HG03378 (cell line): ENCODE measurements at regions not wholly inside any gene's neighbourhood (a gene's known extent, or its start where the extent isn't known, plus 50 kb on each side); places are given as distances from the start of the nearest gene placed in this dataset.

Experiments used
- ATAC-seq: cut with Tn5 transposase; IDR thresholded peaks from one replicate; pipeline ENCODE4 v1.9.1; 2021; ENCODE audit warnings: mild to moderate bottlenecking, moderate library complexity; ENCODE audit not compliant: unreplicated experiment

DNA sequence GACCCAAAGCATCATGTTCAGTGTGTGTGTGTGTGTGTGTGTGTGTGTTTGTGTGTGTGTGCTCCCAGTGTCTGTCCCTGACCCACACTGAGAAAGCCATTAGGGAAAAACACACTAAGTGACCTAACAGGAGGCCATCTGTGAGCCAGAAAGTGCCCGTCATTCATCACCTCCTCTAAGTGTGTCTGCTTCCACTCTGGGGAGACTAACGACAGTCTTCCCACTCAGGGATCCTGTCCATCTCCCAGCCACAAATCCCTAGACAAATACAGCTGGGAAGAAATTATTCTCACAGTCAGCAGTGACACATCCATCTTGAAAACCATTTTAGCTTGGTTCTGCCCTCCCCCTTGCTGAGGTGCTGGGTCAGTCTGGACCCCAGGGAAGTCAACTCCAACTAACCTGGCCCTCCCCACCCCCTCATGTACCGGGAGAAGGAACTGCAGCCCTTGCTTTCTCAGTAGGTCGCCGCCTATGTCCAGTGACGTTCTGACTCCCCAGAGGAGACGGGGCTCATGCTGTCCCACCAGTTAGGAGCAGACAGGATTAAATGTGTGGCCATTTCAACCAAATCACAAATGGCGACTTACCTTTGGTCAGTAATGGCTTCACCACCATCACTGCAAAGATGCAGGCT lies 296.5 kb upstream of the ZNF32 start:
- ATAC-seq: no peak

DNA sequence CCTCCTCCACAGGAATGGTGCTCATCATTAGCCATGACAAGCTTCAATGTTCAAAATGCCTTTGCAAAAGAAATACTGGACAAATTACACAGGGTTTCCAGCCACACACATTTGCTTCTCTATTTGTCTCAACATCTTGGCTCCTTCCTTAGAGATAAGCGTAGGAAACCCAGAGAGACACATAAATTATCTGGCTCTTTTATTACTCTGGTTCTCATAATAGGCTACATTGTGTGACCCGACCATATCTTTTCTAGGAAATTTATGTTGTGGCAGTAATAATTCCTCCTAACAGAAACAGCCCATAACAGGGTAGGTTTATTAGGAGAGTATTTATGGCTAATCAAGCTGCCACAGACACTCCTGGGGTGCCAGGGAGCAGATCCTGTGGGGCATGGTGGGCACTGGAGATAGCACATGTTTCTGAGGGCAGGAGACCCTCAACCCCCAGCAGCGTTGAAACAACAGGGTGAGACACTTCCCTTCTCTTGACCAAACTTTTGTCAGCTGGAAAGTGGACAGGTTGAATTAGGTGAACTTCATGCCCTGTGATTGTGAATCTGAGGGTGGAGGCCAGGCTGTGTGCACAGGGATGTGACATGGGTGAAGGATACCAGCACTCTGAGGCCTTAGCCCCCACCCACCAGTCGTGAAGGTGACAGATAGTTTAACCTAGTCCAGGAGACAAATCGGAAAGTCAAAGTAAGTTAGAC lies 295.9 kb upstream of the ZNF32 start:
- no peak for ATAC-seq

GRCh38 chr10:43943818-43944360 lies 295.2 kb upstream of the ZNF32 start:
- no peak for ATAC-seq

DNA sequence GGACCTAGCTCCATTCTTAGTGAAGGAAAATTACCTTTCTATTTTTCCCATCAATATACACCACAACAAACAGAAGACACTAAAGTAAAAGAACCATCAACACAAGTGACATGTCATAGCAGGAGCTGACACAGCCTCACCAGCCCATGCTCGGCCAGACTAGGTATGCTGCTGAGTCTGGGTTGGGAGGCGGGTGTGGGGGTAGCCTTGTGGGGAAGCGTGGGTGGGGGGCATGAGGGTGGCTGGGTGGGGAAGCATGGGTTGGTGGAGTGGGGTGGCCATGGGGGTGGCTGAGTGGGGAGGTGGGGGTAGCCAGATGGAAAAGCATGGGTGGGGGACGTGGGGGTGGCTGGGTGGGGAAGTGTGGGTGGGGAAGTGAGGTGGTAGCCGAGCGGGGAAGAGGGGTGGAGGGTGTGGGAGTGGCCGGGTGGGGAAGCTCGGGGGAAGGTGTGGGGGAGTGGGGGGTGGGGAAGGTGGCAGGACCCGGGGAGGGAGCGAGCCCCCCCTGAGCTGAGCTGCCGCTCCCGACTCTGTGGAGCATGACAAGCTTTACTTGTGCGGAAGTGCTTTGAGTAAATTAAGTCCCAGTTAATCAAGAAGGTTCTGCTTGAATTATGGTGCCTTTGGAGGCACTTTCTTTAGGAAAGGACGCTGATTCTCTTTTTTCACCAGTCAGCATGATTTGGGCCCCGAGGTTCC lies 294.6 kb upstream of the ZNF32 start:
- ATAC-seq: no peak

- no peak for ATAC-seq
Observed at GRCh38 chr10:43942096-43942850, 293.6 kb upstream of the ZNF32 start.

GRCh38 chr10:43940898-43941837 lies 292.5 kb upstream of the ZNF32 start:
- no peak for ATAC-seq

DNA sequence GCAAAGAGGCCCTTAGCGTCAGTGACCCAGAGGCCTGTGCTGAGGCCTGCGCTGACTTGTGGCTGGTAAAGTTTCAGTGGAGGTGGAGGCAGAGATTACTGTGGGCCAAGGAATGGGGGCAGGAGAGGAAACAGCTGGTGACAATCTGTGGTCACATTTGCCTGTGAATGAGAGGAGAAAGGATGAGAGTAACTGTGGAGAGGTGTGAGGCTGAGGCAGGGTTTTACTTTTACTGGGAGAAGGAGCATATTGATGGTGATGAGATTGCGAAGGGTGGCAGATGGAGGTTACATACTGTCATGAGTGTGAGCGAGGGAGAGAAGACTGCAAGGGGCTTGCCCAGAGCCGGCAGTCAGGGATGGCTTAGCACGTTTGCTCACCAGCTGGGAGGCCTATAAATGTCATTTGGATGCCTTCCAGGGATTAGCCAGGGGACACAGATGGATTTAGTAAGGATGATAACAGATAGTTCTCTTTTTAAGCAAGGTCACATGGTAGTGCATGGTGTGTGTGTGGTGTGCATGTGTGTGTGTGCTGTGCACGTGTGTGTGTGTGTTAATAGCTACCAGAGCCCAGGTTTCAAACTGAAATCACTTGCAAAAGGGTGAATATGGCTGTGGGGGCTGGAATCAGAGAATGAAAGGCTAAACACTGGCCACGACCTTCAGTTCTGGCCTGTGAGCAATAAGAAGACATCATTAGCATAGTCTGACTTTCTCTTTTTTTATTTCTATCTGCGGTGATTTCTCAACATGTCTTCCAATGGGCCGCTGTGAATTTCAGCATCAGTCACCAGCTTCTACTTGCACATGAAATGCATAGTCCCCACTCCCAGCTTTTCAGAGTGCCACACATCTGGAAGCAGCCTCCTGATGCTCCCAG lies 291.5 kb upstream of the ZNF32 start:
- no peak for ATAC-seq

- ATAC-seq: no peak
Observed at GRCh38 chr10:43939389-43939938, 290.8 kb upstream of the ZNF32 start.

GRCh38 chr10:43938810-43939209 lies 290.1 kb upstream of the ZNF32 start:
- no peak for ATAC-seq

DNA sequence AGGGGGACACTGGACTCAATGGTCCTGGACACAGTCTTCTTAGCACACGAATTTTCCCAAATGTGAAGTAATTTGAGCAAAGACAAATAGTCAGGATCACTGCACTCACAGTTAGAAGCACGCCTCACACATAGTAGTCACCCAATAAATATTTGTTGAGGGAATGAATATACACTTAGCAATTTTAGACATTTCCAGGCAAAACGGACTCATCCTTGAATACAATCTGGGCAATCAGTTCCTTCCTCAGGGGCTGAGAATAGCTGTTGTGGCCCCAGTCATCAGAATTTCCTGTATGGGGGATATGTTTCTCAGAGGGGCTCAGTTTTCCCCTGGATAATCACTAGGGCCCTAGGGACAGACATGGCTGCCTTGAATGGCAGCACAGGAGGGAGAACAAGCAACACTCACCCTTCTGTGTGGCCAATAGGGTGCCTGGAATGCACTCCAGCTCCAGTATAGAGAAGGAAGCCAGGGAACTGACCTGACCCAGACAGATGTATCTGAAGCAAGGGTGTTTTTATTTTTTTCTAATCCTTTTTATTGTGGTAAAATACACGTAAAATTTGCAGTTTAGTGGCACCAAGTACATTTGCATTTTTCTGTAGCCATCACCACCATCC lies 282.7 kb upstream of the ZNF32 start:
- no peak for ATAC-seq

- ATAC-seq: no peak
Observed at GRCh38 chr10:43930777-43931176, 282.1 kb upstream of the ZNF32 start.

DNA sequence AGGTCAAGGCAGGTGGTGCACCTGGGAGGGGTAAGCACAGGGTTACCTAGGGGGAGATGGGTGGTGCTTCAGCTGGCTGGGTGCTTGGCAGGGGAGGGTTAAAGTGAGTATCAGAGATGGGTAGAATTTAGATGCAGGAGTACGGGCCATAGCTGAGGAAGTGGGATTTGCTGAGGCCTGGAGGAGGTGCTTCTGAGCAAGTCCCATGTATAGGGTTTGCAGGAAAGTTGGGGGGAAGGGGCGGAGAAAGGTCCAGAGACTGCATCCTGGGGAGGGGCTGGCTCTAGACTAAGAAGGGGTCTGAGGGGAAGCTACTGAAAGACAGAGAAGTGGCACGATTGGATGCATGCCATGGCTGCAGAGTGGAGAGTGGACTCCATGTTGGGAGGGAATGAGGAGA lies 281.6 kb upstream of the ZNF32 start:
- ATAC-seq: no peak

- ATAC-seq: no peak
Observed at GRCh38 chr10:43929122-43929521, 280.4 kb upstream of the ZNF32 start.

GRCh38 chr10:43928425-43928968 lies 279.8 kb upstream of the ZNF32 start:
- ATAC-seq: no peak

DNA sequence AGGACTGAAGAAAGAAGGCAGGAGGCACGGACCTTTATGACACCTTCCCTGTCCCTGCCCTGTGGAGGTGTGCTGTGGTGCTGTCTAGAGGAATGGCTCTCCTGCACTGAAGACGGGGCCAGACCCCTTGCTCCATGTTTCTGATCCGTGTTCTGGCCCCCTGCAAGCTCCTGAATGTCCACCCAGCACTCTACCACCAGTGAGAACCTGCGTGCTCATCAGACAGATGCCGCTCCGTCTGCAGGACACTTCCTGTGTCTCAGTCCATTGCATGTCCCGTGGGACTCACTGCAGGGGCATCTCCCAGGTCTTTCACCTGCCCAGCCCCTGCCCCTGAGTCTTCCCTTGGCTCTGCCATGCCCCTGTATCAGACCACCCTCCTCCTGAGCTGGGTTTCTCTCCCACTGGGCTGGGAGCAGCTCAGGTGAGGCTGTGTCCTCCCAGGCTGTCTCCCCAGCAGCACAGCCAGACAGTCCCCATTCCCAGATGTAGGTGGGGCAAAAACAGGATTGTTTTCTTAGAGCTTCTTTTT lies 278.3 kb upstream of the ZNF32 start:
- no peak for ATAC-seq

- no peak for ATAC-seq
Observed at GRCh38 chr10:43926371-43926770, 277.7 kb upstream of the ZNF32 start.

- no peak for ATAC-seq
Observed at GRCh38 chr10:43925793-43926192, 277.1 kb upstream of the ZNF32 start.

GRCh38 chr10:43923328-43923727 lies 274.6 kb upstream of the ZNF32 start:
- ATAC-seq: no peak
